ENCODE measurements at regions not wholly inside any gene's neighbourhood (a gene's known extent, or its start where the extent isn't known, plus 50 kb on each side); places are given as distances from the start of the nearest gene placed in this dataset.
A peak's percentile ranks its signal among the peaks of the same experiment; 100 is the strongest.

DNA sequence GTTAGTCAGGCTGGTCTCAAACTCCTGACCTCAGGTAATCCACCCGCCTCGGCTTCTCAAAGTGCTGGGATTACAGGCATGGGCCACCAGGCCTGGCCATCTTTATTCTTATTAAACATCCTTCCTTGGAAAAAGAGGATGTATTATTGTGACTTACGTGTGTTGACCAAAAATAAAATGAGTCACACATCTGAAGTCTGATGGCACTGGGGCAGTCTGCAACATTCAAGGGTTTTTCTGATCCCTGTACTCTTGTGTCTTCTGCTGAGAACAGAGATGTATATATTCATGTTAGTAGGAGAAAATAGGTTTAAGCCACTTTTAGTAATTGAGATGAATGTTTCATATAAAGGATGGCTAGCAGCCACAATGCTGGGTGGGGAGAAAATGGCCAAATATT is 129.9 kb upstream of the RIPOR2 start:
- no peak for DNase-seq (ENCODE audit: low read depth in 1 of 2, low spot score in 1 of 2)
- in situ Hi-C loops (cut with HindIII; ENCODE audit: low pct_unique_long_range_greater_than_20kb, low sequenced_read_pairs) = no loop called here
- TF ChIP-seq JUND (IDR thresholded peaks at IDR 0.05; ENCODE audit: low read depth) = no peak

GRCh38 chr6:25066593-25066992 is 130.8 kb upstream of the RIPOR2 start:
- no peak for DNase-seq (ENCODE audit: low read depth in 1 of 2, low spot score in 1 of 2)
- no peak for TF ChIP-seq JUND (IDR thresholded peaks at IDR 0.05; ENCODE audit: low read depth)
- in situ Hi-C loops (cut with HindIII; ENCODE audit: low pct_unique_long_range_greater_than_20kb, low sequenced_read_pairs) = no loop called here

DNA sequence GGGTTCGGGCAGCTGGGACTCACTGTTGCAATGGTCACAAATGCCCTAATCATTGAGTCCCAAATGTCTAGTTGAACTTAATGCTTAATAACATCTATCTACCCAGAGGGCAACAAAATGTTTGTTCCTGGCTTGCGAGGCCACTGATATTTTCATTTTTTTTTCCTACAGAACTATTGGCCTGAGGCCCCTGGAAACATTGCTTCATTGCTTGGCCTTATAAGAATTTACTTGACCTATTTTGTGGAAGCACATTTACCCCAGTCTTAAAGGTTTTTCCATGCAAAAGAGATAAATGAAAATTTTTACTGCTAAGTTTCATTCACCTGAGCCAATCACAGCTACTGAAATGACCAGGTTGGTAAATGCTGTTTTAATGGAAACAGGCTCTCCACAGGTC is 133.1 kb upstream of the RIPOR2 start:
- DNase-seq (ENCODE audit: low read depth in 1 of 2, low spot score in 1 of 2) = no peak
- in situ Hi-C loops (cut with HindIII; ENCODE audit: low pct_unique_long_range_greater_than_20kb, low sequenced_read_pairs) = no loop called here
- TF ChIP-seq JUND (IDR thresholded peaks at IDR 0.05; ENCODE audit: low read depth) = no peak

- peak; percentile 51 to 81 for DNase-seq (ENCODE audit: low read depth in 1 of 2, low spot score in 1 of 2)
- in situ Hi-C loops (cut with HindIII; ENCODE audit: low pct_unique_long_range_greater_than_20kb, low sequenced_read_pairs) = no loop called here
- no peak for TF ChIP-seq JUND (IDR thresholded peaks at IDR 0.05; ENCODE audit: low read depth)
Measured at GRCh38 chr6:25070547-25071366, 135.0 kb upstream of the RIPOR2 start.

DNA sequence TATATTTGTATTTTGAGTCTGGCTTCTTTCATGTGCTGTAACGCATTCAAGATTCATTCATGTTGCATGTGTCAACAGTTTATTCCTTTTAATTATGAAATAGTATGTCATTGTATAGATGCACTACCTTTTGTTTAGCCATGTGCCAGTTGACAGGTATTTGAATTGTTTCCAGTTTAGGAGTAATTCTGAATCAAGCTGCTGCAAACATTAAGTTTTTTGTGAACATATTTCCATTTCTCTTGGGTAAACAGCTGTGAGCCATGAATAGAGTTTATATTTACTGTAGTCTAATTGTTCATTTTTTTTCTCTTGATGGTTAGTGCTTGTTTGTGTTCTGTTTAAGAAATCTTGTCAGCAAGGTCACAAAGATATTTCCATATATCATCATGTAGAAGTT is 142.4 kb upstream of the RIPOR2 start:
- no peak for DNase-seq (ENCODE audit: low read depth in 1 of 2, low spot score in 1 of 2)
- in situ Hi-C loops (cut with HindIII; ENCODE audit: low pct_unique_long_range_greater_than_20kb, low sequenced_read_pairs) = no loop called here
- no peak for TF ChIP-seq JUND (IDR thresholded peaks at IDR 0.05; ENCODE audit: low read depth)

DNA sequence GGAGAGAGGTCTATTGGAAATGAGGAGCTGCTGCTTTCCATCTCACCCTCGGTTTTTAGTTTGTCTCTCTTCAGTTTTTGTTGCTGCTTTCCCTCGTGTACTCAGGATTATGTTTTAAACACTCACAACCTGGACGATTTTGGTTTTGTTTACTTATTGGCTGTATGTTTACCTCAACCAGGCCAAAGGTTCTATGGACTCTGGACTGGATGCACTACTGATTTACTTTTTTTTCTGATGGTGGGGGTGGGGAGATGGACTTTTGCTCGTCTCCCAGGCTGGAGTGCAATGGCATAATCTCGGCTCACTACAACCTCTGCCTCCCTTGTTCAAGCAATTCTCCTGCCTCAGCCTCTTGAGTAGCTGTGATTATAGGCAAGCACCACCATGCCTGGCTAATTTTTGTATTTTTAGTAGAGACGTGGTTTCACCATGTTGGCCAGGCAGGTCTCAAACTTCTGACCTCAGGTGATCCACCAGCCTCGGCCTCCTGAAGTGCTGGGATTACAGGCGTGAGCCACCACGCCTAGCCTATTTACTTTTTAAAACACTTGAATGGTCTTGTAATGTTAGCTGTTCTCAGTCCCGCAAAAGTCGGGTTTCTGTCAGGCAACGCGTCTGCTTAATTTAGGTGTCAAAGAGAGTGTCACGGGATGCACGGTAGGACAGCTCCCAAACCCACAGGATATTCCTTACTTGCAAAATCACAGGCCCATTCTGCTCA is 148.2 kb upstream of the RIPOR2 start:
- in situ Hi-C loops (cut with HindIII; ENCODE audit: low pct_unique_long_range_greater_than_20kb, low sequenced_read_pairs) = no loop called here
- TF ChIP-seq JUND (IDR thresholded peaks at IDR 0.05; ENCODE audit: low read depth) = no peak

GRCh38 chr6:25084508-25084833 is 148.7 kb upstream of the RIPOR2 start:
- no peak for DNase-seq (ENCODE audit: low read depth in 1 of 2, low spot score in 1 of 2)
- in situ Hi-C loops (cut with HindIII; ENCODE audit: low pct_unique_long_range_greater_than_20kb, low sequenced_read_pairs) = no loop called here
- TF ChIP-seq JUND (IDR thresholded peaks at IDR 0.05; ENCODE audit: low read depth) = no peak

More for the DNA sequence above, 148.2 kb upstream of the RIPOR2 start:
- DNase-seq (ENCODE audit: low read depth in 1 of 2, low spot score in 1 of 2) = no peak

DNA sequence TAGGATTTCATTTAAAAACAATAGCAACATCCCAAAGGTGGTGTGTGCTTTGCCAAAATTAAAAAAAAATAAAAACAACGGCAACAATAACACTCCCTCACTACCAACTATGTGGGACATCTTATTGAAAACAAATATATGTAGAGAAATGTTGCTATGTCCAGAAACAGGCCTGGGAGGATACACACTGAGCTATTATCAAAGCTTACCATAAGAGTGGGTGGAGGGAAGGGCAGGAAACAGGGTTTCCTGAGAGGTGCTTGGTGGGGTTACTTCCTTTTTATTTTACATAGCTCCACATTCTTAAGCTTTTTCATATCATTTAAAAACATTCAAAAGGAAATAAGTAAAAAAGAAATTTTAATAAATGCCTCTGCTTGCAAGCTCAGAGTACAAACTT is 150.0 kb upstream of the RIPOR2 start:
- TF ChIP-seq JUND (IDR thresholded peaks at IDR 0.05; ENCODE audit: low read depth) = no peak
- DNase-seq (ENCODE audit: low read depth in 1 of 2, low spot score in 1 of 2) = no peak
- in situ Hi-C loops (cut with HindIII; ENCODE audit: low pct_unique_long_range_greater_than_20kb, low sequenced_read_pairs) = no loop called here

DNA sequence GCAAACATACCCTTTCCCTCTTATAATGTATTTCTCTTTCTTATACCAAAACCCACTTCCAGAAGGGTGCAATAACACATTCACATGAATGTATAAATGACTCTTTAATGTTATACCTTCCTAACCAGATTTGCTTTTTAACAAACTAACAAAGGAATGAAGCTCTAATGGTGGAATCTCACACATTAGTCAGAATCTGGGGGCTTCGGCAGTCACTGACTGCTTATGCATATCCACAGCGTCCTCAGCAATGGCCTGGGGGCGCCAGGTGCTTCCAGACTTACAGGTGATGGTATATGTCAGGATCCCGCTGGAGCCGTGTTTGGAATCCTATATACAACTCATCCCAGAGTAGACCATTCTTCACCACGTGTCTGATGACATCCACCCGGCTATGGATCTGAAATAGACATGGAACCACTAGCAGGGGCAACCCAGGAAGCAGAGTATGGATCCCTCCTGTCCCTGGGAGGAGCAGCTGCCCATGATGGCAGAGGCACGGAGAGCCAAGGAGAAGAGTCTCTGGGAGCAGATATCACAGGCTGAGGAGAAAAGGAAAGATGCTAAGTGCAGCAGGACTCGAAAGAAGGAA is 150.8 kb upstream of the RIPOR2 start:
- in situ Hi-C loops (cut with HindIII; ENCODE audit: low pct_unique_long_range_greater_than_20kb, low sequenced_read_pairs) = no loop called here
- no peak for DNase-seq (ENCODE audit: low read depth in 1 of 2, low spot score in 1 of 2)
- TF ChIP-seq JUND (IDR thresholded peaks at IDR 0.05; ENCODE audit: low read depth) = no peak

GRCh38 chr6:25088513-25088912 is 152.8 kb upstream of the RIPOR2 start:
- in situ Hi-C loops (cut with HindIII; ENCODE audit: low pct_unique_long_range_greater_than_20kb, low sequenced_read_pairs) = no loop called here
- DNase-seq (ENCODE audit: low read depth in 1 of 2, low spot score in 1 of 2) = no peak
- TF ChIP-seq JUND (IDR thresholded peaks at IDR 0.05; ENCODE audit: low read depth) = no peak

DNA sequence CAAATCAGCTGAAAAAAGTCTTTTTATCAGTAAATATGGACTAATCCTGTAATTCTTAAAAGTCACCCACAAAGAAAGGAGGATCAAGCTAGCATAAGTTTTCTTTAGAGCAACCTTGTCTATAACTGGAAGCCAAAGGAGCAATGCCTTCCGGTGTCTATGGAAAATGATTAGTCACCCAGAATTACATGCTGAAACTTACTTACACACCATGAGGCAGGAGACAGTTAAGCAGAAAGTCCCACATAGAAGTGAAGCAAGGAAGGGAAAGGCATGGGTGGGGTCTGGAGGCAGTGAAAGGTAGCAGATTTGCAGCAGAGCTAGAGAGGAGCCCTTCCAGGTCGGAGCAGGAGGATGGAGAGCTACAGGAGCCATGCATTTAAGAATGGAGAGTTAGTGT is 153.7 kb upstream of the RIPOR2 start:
- no peak for DNase-seq (ENCODE audit: low read depth in 1 of 2, low spot score in 1 of 2)
- no peak for TF ChIP-seq JUND (IDR thresholded peaks at IDR 0.05; ENCODE audit: low read depth)
- in situ Hi-C loops (cut with HindIII; ENCODE audit: low pct_unique_long_range_greater_than_20kb, low sequenced_read_pairs) = no loop called here

GRCh38 chr6:25094726-25095125 is 159.0 kb upstream of the RIPOR2 start:
- in situ Hi-C loops (cut with HindIII; ENCODE audit: low pct_unique_long_range_greater_than_20kb, low sequenced_read_pairs) = no loop called here
- DNase-seq (ENCODE audit: low read depth in 1 of 2, low spot score in 1 of 2) = no peak
- no peak for TF ChIP-seq JUND (IDR thresholded peaks at IDR 0.05; ENCODE audit: low read depth)

DNA sequence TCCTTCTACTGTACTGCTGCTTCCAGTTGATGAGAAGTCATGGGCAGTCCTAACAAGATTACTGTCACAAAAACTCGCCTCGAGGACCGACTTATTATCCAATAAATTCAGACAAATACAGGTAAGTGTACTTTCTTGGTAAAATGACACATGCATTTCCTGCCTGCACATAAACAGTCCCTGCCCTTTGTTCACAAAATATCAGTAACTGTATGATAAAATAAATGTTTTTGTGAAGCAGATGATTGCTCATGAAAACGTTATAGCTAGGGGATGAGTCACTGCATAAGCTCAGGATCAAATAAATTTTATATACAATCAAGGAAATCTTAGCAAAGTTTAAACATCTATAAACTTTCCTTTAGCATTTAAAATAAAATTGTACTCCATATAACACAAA is 164.5 kb upstream of the RIPOR2 start:
- DNase-seq (ENCODE audit: low read depth in 1 of 2, low spot score in 1 of 2) = no peak
- in situ Hi-C loops (cut with HindIII; ENCODE audit: low pct_unique_long_range_greater_than_20kb, low sequenced_read_pairs) = no loop called here
- no peak for TF ChIP-seq JUND (IDR thresholded peaks at IDR 0.05; ENCODE audit: low read depth)

Measured in T47D (cell line).